ENCODE measurements at regions not wholly inside any gene's neighbourhood (a gene's known extent, or its start where the extent isn't known, plus 50 kb on each side); places are given as distances from the start of the nearest gene placed in this dataset.
"Not testable (repeated sequence)": the region's sequence is repeated elsewhere in the genome, so short reads cannot be mapped to it uniquely, and the experiment has no call there.

DNA sequence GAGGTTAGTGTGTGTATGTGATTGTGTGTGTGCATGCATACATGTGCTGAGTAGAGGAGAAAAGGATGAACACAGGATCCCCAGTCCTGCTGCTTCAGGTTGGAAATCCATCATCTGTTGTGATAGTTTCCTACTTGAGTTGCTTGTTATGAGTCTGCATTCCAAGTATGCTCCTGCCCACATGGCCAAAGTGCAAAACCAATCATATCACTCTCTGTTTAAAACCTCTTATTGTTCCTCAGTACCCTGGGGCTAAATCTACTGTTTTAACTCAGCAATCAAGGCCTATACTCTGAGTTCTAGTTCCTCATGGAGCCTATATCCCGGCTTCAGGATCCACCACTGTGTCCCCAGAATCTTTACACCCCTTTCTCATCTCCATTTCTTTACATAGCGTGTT lies 139.9 kb upstream of the TLE3 start:
- no peaks in the 10 kb centered on the region for H3K36me3 ChIP-seq
- H3K27ac ChIP-seq, result no peak overlapping the region
- no peaks in the 10 kb centered on the region for H3K27me3 ChIP-seq
- intact Hi-C loops (cut with DNase I), result no loop called here
- DNase-seq (no peak), ATAC-seq (no peak)
- no peaks in the 10 kb centered on the region for H3K9me3 ChIP-seq
- H3K4me1 ChIP-seq, result peaks cover 0 to 8% of the 10 kb centered on the region in 2 donors
- TF ChIP-seq, protein P1, sequence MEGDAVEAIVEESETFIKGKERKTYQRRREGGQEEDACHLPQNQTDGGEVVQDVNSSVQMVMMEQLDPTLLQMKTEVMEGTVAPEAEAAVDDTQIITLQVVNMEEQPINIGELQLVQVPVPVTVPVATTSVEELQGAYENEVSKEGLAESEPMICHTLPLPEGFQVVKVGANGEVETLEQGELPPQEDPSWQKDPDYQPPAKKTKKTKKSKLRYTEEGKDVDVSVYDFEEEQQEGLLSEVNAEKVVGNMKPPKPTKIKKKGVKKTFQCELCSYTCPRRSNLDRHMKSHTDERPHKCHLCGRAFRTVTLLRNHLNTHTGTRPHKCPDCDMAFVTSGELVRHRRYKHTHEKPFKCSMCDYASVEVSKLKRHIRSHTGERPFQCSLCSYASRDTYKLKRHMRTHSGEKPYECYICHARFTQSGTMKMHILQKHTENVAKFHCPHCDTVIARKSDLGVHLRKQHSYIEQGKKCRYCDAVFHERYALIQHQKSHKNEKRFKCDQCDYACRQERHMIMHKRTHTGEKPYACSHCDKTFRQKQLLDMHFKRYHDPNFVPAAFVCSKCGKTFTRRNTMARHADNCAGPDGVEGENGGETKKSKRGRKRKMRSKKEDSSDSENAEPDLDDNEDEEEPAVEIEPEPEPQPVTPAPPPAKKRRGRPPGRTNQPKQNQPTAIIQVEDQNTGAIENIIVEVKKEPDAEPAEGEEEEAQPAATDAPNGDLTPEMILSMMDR (IDR thresholded peaks at IDR 0.05), result no peak
- no peak overlapping the region for H3K4me3 ChIP-seq

DNA sequence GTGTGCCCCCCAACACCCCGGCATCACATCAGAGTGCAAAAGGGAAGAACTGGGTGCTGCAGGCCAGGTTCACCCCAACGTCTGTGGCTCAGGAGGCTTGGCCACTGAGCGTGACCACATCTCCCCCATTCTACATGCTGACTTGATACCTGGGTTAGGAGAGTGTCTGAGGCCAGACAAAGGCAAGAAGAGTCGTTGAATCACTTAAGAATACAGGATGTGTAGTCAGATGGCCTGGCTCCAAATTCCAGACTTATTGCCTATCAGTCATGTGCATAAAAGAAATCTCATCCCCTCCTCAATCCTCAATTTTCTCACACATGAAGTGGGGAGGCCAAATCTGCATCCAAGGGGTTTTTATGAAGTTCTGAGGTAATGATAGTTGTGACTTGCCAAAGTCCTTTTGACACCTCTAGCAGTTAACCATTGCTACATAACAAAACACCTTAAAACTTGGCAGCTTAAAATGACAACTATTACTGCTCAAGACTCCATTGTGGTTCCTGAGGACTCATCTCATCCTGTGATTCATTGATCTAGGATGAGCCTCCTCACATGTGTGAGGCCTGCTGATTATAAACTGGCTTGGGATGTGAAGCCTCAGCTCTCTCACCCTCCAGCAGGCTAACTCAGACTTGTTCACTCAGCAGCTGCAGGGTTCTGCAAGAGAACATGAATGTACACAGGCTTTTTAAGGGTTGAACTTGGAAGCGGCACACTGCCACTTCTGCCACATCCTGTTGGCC lies 138.8 kb upstream of the TLE3 start:
- DNase-seq (no peak), ATAC-seq (no peak)
- H3K27me3 ChIP-seq, result no peaks in the 10 kb centered on the region
- no peaks in the 10 kb centered on the region for H3K36me3 ChIP-seq
- no peak overlapping the region for H3K27ac ChIP-seq
- TF ChIP-seq, protein P1 (IDR thresholded peaks at IDR 0.05), result no peak
- intact Hi-C loops (cut with DNase I), result no loop called here
- H3K4me1 ChIP-seq, result peaks cover 0 to 8% of the 10 kb centered on the region in 2 donors
- H3K9me3 ChIP-seq, result peaks cover 0 to 8% of the 10 kb centered on the region in 2 donors
- H3K4me3 ChIP-seq, result no peak overlapping the region

DNA sequence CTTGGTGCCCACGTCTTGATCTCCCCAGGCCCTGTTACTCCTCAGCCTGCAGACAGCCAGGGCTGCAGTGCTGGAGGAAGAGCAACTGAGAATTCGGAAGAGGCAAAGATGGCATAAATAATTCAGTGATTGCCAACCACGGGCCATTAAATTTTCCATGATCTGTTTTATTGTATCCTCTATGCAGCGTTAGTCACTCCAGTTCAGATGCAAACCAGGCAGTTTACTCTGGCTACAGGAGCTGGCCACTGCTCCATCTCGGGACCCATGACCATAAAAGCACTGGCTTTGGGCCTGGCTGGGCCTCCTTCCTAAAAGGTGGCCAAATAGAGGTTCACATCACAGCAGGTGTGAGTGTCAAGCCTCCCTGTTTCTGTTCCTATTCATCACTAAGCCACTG lies 137.6 kb upstream of the TLE3 start:
- TF ChIP-seq, protein P1 (IDR thresholded peaks at IDR 0.05), result no peak
- ATAC-seq (no peak), DNase-seq (no peak)
- Histone ChIP-seq H3K9me3 (peaks cover 0 to 17% of the 10 kb centered on the region in 2 donors), H3K36me3 (no peaks in the 10 kb centered on the region), H3K27me3 (no peaks in the 10 kb centered on the region), H3K4me1 (peaks cover 0 to 8% of the 10 kb centered on the region in 2 donors), H3K4me3 (no peak overlapping the region), H3K27ac (no peak overlapping the region)
- intact Hi-C loops (cut with DNase I), result no loop called here

DNA sequence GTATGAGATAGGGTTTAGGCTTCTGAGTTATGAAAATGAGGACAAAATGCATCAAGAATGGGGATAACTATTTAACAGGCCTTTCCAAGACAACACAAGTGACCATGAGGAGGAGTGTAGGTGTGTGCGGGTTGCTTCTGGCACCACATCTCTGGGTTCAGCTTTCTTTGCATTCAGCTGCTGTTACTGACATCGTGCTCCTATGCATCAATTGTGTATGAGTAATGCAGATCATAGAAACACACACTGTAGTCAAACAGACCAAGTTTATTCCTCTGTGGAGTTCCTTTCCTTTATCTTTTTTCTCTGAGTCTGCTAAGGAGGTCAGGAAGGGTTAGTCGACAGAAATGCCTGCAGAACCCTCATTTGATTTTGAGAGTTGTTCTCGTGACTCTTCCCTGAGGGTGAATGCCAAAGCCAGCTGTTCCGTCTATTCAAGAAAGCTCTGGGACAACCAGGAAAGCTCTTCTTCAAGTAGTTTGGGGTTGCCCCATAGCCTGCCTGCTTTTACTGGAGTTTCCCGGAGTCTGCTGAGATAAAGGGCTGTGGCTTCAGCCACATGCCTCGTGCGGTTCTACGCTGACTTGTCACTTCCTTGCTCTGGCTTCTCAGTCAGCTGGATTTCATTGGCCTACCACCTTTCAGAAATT lies 136.7 kb upstream of the TLE3 start:
- DNase-seq (peak in 1 of 4 donors; percentile 32), ATAC-seq (peak; percentile 62)
- intact Hi-C loops (cut with DNase I), result no loop called here
- H3K4me1 ChIP-seq, result peaks cover 0 to 8% of the 10 kb centered on the region in 2 donors
- H3K9me3 ChIP-seq, result peaks cover 0 to 22% of the 10 kb centered on the region in 2 donors
- no peaks in the 10 kb centered on the region for H3K27me3 ChIP-seq
- no peak overlapping the region for H3K4me3 ChIP-seq
- H3K36me3 ChIP-seq, result no peaks in the 10 kb centered on the region
- TF ChIP-seq, protein P1 (IDR thresholded peaks at IDR 0.05), result no peak
- H3K27ac ChIP-seq, result no peak overlapping the region

DNA sequence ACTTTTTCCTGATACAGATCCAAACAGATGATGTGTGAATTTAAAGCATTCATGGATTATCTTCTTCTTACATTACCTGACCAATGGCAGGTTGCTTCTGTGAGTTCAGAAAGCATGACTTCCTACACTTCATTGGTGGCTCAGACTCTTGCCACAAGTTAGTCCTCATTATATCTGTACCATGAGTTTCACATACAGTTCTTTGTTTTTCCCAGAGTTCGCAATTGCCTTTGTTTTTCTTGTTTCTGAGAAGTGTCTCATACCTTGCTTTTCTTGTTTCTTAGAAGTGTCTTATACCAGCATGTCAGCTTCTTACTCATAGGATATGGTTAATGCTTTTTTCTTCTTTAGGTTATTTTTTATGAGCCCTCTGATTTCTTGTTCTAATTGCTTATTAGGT lies 133.8 kb upstream of the TLE3 start:
- no peak for DNase-seq
- intact Hi-C loops (cut with DNase I), result no loop called here
- H3K36me3 ChIP-seq, result no peaks in the 10 kb centered on the region
- H3K9me3 ChIP-seq, result peaks cover 0 to 22% of the 10 kb centered on the region in 2 donors
- peaks cover 0 to 8% of the 10 kb centered on the region in 2 donors for H3K4me1 ChIP-seq
- no peak for ATAC-seq
- H3K27me3 ChIP-seq, result no peaks in the 10 kb centered on the region
- no peak overlapping the region for H3K27ac ChIP-seq
- no peak overlapping the region for H3K4me3 ChIP-seq
- TF ChIP-seq, protein P1 (IDR thresholded peaks at IDR 0.05), result no peak

DNA sequence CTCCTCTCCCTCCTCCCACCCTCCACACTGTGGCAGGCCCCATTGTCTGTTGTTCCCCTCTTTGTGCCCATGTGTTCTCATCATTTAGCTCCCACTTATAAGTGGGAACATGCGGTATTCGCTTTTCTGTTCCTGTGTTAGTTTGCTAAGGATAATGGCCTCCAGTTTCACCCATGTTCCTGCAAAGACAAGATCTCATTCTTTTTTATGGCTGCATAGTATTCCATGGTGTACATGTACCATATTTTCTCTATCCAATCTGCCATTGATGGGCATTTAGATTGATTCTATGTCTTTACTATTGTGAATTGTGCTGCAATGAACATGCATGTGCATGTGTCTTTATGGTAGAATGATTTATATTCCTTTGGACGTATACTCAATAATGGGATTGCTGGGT lies 130.2 kb upstream of the TLE3 start:
- DNase-seq; H3K4me3 ChIP-seq; H3K27me3 ChIP-seq; H3K36me3 ChIP-seq; ATAC-seq; H3K4me1 ChIP-seq; H3K27ac ChIP-seq; intact Hi-C loops (cut with DNase I): not testable (repeated sequence)
- peaks cover 0 to 22% of the 10 kb centered on the region in 2 donors for H3K9me3 ChIP-seq
